ENCODE measurements at regions not wholly inside any gene's neighbourhood (a gene's known extent, or its start where the extent isn't known, plus 50 kb on each side); places are given as distances from the start of the nearest gene placed in this dataset.

DNA sequence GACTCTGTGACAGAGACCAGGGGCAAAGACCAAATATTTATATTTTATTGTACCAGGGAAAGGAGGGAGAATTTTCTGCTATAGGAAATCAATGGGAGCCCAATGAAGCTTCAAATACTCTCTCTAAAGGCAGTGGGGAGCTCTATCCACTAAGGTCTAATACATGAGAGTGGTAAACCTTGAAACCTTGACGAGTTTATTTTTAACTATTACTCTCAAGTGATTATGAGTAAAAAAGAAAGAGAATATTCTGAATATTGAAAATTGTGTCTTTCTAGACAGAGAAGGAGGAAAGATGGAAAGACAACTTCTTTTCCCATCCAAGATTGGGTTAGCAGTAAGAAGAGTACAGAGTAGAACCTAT lies 1722.1 kb upstream of the SEL1L start:
- no peak for DNase-seq (ENCODE audit: low read depth, low spot score)
- H3K9me3 ChIP-seq (ENCODE audit: control insufficient read depth, insufficient read depth, low read depth, low read length) = no peaks in the 10 kb centered on the region
- BruUV-seq (replicated peaks) = no TSS peak
- no peak overlapping the region for H3K4me3 ChIP-seq (ENCODE audit: low read depth in 2 of 2, low read length in 2 of 2)
- no peaks in the 10 kb centered on the region for H3K36me3 ChIP-seq (ENCODE audit: control insufficient read depth, insufficient read depth, low read length)
- intact Hi-C loops (cut with micrococcal nuclease; ENCODE audit: unreplicated experiment) (no loop called here), in situ Hi-C loops (cut with HindIII; ENCODE audit: low pct_unique_long_range_greater_than_20kb, low sequenced_read_pairs) (no loop called here)
- H3K27me3 ChIP-seq (ENCODE audit: control insufficient read depth, insufficient read depth, low read length) = no peaks in the 10 kb centered on the region
- no peak overlapping the region for H3K27ac ChIP-seq (ENCODE audit: low read length)
- H3K4me1 ChIP-seq (ENCODE audit: control insufficient read depth, insufficient read depth, low read length) = no peaks in the 10 kb centered on the region
- ChIA-PET CTCF (no interaction called here), POLR2A (no interaction called here)
- TF ChIP-seq, protein P1, sequence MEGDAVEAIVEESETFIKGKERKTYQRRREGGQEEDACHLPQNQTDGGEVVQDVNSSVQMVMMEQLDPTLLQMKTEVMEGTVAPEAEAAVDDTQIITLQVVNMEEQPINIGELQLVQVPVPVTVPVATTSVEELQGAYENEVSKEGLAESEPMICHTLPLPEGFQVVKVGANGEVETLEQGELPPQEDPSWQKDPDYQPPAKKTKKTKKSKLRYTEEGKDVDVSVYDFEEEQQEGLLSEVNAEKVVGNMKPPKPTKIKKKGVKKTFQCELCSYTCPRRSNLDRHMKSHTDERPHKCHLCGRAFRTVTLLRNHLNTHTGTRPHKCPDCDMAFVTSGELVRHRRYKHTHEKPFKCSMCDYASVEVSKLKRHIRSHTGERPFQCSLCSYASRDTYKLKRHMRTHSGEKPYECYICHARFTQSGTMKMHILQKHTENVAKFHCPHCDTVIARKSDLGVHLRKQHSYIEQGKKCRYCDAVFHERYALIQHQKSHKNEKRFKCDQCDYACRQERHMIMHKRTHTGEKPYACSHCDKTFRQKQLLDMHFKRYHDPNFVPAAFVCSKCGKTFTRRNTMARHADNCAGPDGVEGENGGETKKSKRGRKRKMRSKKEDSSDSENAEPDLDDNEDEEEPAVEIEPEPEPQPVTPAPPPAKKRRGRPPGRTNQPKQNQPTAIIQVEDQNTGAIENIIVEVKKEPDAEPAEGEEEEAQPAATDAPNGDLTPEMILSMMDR (IDR thresholded peaks at IDR 0.05) = no peak
- TF ChIP-seq SIN3A (IDR thresholded peaks at IDR 0.05; ENCODE audit: borderline replicate concordance, insufficient read depth, low read depth, low read length) (no peak), TCF7L2 (IDR thresholded peaks at IDR 0.05; ENCODE audit: low read depth, low read length) (no peak), POLR2AphosphoS5 (IDR thresholded peaks at IDR 0.05; ENCODE audit: low read depth, low read length) (no peak)
- TF ChIP-seq, protein P2, sequence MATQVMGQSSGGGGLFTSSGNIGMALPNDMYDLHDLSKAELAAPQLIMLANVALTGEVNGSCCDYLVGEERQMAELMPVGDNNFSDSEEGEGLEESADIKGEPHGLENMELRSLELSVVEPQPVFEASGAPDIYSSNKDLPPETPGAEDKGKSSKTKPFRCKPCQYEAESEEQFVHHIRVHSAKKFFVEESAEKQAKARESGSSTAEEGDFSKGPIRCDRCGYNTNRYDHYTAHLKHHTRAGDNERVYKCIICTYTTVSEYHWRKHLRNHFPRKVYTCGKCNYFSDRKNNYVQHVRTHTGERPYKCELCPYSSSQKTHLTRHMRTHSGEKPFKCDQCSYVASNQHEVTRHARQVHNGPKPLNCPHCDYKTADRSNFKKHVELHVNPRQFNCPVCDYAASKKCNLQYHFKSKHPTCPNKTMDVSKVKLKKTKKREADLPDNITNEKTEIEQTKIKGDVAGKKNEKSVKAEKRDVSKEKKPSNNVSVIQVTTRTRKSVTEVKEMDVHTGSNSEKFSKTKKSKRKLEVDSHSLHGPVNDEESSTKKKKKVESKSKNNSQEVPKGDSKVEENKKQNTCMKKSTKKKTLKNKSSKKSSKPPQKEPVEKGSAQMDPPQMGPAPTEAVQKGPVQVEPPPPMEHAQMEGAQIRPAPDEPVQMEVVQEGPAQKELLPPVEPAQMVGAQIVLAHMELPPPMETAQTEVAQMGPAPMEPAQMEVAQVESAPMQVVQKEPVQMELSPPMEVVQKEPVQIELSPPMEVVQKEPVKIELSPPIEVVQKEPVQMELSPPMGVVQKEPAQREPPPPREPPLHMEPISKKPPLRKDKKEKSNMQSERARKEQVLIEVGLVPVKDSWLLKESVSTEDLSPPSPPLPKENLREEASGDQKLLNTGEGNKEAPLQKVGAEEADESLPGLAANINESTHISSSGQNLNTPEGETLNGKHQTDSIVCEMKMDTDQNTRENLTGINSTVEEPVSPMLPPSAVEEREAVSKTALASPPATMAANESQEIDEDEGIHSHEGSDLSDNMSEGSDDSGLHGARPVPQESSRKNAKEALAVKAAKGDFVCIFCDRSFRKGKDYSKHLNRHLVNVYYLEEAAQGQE (IDR thresholded peaks at IDR 0.05; ENCODE audit: insufficient read depth in 1 of 2, low read depth in 2 of 2, low read length in 1 of 2) = no peak
- ATAC-seq = no peak

DNA sequence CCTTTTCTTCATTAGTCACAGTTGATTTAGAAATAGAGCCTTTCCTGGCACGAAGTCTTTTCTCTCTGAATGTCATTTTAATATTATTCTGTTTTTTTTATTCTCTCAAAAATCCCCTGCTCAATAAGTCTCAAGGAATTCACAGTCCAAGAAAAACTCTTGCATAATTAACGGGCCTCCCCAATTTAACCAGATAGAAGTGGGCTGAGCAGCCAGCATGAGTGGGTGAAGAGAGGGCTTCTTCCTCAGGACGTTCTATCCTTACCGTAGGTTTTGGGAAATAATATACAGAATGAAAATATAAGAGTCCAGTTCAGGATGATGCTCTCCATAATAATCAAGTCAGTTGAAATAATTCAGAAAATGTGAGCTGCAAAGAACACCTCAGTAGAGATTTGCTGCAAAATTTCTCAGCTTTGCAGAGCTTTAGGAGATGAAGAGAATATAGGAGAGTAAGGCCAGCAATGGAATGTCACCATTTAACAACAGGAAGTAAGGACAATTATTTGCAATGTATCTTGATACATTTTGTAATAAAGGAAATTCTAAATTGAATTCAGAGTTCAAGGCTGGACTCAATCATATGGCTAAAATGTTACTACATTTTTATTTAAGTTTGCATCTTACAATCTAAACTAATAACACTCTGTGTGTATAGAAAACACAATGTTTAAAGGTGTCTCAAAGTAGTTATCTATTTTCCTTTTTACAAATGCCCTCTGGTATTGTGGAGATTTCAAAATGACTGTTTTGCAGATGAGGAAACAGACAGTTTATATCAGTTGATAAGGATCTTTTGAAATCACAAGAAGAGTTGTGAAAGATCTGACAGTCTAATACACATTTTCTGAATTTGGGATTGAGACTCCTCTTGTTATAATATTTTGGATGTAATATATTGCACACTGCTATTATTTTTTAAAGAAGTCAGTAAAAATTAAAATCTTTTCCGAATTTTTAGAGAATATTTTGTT lies 1724.1 kb upstream of the SEL1L start:
- DNase-seq (ENCODE audit: low read depth, low spot score) = no peak
- ChIA-PET POLR2A (no interaction called here), CTCF (no interaction called here)
- Histone ChIP-seq H3K27me3 (ENCODE audit: control insufficient read depth, insufficient read depth, low read length) (no peaks in the 10 kb centered on the region), H3K36me3 (ENCODE audit: control insufficient read depth, insufficient read depth, low read length) (no peaks in the 10 kb centered on the region), H3K4me3 (ENCODE audit: low read depth in 2 of 2, low read length in 2 of 2) (no peak overlapping the region), H3K27ac (ENCODE audit: low read length) (no peak overlapping the region), H3K9me3 (ENCODE audit: control insufficient read depth, insufficient read depth, low read depth, low read length) (no peaks in the 10 kb centered on the region), H3K4me1 (ENCODE audit: control insufficient read depth, insufficient read depth, low read length) (no peaks in the 10 kb centered on the region)
- BruUV-seq (replicated peaks) = no TSS peak
- intact Hi-C loops (cut with micrococcal nuclease; ENCODE audit: unreplicated experiment) (no loop called here), in situ Hi-C loops (cut with HindIII; ENCODE audit: low pct_unique_long_range_greater_than_20kb, low sequenced_read_pairs) (no loop called here)
- TF ChIP-seq TCF7L2 (IDR thresholded peaks at IDR 0.05; ENCODE audit: low read depth, low read length) = no peak
- no peak for TF ChIP-seq POLR2AphosphoS5 (IDR thresholded peaks at IDR 0.05; ENCODE audit: low read depth, low read length)
- no peak for TF ChIP-seq SIN3A (IDR thresholded peaks at IDR 0.05; ENCODE audit: borderline replicate concordance, insufficient read depth, low read depth, low read length)
- TF ChIP-seq, protein P2 (IDR thresholded peaks at IDR 0.05; ENCODE audit: insufficient read depth in 1 of 2, low read depth in 2 of 2, low read length in 1 of 2) = no peak
- TF ChIP-seq, protein P1 (IDR thresholded peaks at IDR 0.05) = no peak
- ATAC-seq = no peak
